Mesenchymal stem cell (in vitro differentiated cells and primary cell): ENCODE measurements at regions not wholly inside any gene's neighbourhood (a gene's known extent, or its start where the extent isn't known, plus 50 kb on each side); places are given as distances from the start of the nearest gene placed in this dataset.
"Not testable (repeated sequence)": the region's sequence is repeated elsewhere in the genome, so short reads cannot be mapped to it uniquely, and the experiment has no call there.

ENCODE experiments used
- DNase-seq: peaks from one replicate; pipeline ENCODE4 v3.0.0-alpha.2; 2013
- H2AFZ ChIP-seq: one replicate; pipeline ENCODE4 v1.6.1; 2013; ENCODE audit warnings: low read depth, mild to moderate bottlenecking, control low read depth, inconsistent platforms, low read length, moderate library complexity
- H2AK5ac ChIP-seq: 2 replicates; pipeline ENCODE4 v1.6.1; 2013; ENCODE audit warnings: low read length, moderate library complexity, mild to moderate bottlenecking, inconsistent platforms; ENCODE audit not compliant: severe bottlenecking
- H2BK120ac ChIP-seq: one replicate; pipeline ENCODE4 v1.6.1; 2013; ENCODE audit warnings: low read depth, mild to moderate bottlenecking, inconsistent platforms, low read length, moderate library complexity
- H2BK12ac ChIP-seq, 2 experiments: one replicate each; pipeline ENCODE4 v1.6.1; 2013; ENCODE audit warnings: inconsistent platforms in 2 of 2, low read length in 2 of 2, mild to moderate bottlenecking in 2 of 2, moderate library complexity in 2 of 2, control low read depth in 1 of 2
- H2BK15ac ChIP-seq: one replicate; pipeline ENCODE4 v1.6.1; 2013; ENCODE audit warnings: mild to moderate bottlenecking, low read depth, inconsistent platforms; ENCODE audit not compliant: poor library complexity, severe bottlenecking
- H2BK5ac ChIP-seq: 2 replicates; pipeline ENCODE4 v1.6.1; 2013; ENCODE audit warnings: low read depth, mild to moderate bottlenecking, low read length, control low read depth, inconsistent platforms; ENCODE audit not compliant: poor library complexity, severe bottlenecking
- H3K14ac ChIP-seq, 2 experiments: one replicate each; pipeline ENCODE4 v1.6.1; 2013; ENCODE audit warnings: inconsistent platforms in 2 of 2, low read length in 2 of 2, control low read depth in 1 of 2, mild to moderate bottlenecking in 1 of 2, moderate library complexity in 1 of 2
- H3K18ac ChIP-seq, 2 experiments: one replicate each; pipeline ENCODE4 v1.6.1; 2013; ENCODE audit warnings: inconsistent platforms in 2 of 2, low read length in 2 of 2, control low read depth in 1 of 2, low read depth in 1 of 2, mild to moderate bottlenecking in 1 of 2
- H3K23ac ChIP-seq, 2 experiments: one replicate each; pipeline ENCODE4 v1.6.1; 2013; ENCODE audit warnings: inconsistent platforms in 2 of 2, low read length in 2 of 2, mild to moderate bottlenecking in 2 of 2, moderate library complexity in 2 of 2, control low read depth in 1 of 2
- H3K27ac ChIP-seq: 2 replicates; pipeline ENCODE4 v1.5.1; 2013; ENCODE audit warnings: mild to moderate bottlenecking, moderate library complexity, low read length, control low read depth, inconsistent platforms; ENCODE audit not compliant: poor library complexity, severe bottlenecking
- H3K27me3 ChIP-seq, 2 experiments: 2 replicates each; pipeline versions ENCODE4 v1.6.1 to v1.7.0; 2013; ENCODE audit warnings: low read length in 2 of 2, mild to moderate bottlenecking in 2 of 2, moderate library complexity in 2 of 2, control low read depth in 1 of 2, inconsistent platforms in 1 of 2; ENCODE audit not compliant: control insufficient read depth in 1 of 2, insufficient read depth in 1 of 2
- H3K36me3 ChIP-seq, 2 experiments: 2 replicates each; pipeline versions ENCODE4 v1.6.1 to v1.7.0; 2013; ENCODE audit warnings: low read length in 2 of 2, control low read depth in 1 of 2, inconsistent platforms in 1 of 2, low read depth in 1 of 2, mild to moderate bottlenecking in 1 of 2; ENCODE audit not compliant: insufficient read depth in 2 of 2, control insufficient read depth in 1 of 2
- H3K4ac ChIP-seq, 2 experiments: one replicate each; pipeline ENCODE4 v1.6.1; 2013; ENCODE audit warnings: inconsistent platforms in 2 of 2, low read length in 2 of 2, mild to moderate bottlenecking in 2 of 2, moderate library complexity in 2 of 2, control low read depth in 1 of 2, low read depth in 1 of 2
- H3K4me1 ChIP-seq: 2 replicates; pipeline ENCODE4 v1.6.1; 2013; ENCODE audit warnings: low read depth, low read length, control low read depth; ENCODE audit not compliant: control insufficient read depth, insufficient read depth
- H3K4me2 ChIP-seq: 2 replicates; pipeline ENCODE4 v1.6.1; 2013; ENCODE audit warnings: low read length, mild to moderate bottlenecking, inconsistent platforms; ENCODE audit not compliant: poor library complexity, severe bottlenecking
- H3K4me3 ChIP-seq, 2 experiments: 2 replicates each; pipeline versions ENCODE4 v1.5.1 to v1.7.0; 2013; ENCODE audit warnings: low read length in 2 of 2, mild to moderate bottlenecking in 2 of 2, control low read depth in 1 of 2, low read depth in 1 of 2; ENCODE audit not compliant: insufficient read depth in 1 of 2
- H3K79me1 ChIP-seq: replicated peaks from 2 replicates; pipeline ENCODE4 v1.6.1; 2013; ENCODE audit warnings: mild to moderate bottlenecking, control low read depth, low read length, inconsistent platforms; ENCODE audit not compliant: poor library complexity, severe bottlenecking
- H3K9ac ChIP-seq: 2 replicates; pipeline ENCODE4 v1.7.0; 2013; ENCODE audit warnings: mild to moderate bottlenecking, low read length, moderate library complexity
- H3K9me3 ChIP-seq: 2 replicates; pipeline ENCODE4 v1.7.0; 2013; ENCODE audit warnings: mild to moderate bottlenecking, low read length; ENCODE audit not compliant: control insufficient read depth
- H4K8ac ChIP-seq: one replicate; pipeline ENCODE4 v1.6.1; 2013; ENCODE audit warnings: inconsistent platforms, mild to moderate bottlenecking, low read length, moderate library complexity
- H4K91ac ChIP-seq: one replicate; pipeline ENCODE4 v1.6.1; 2013; ENCODE audit warnings: mild to moderate bottlenecking, low read length, inconsistent platforms
- WGBS: methylation state at CpG from one replicate; pipeline ENCODE4 v1.1.7; 2013; ENCODE audit warnings: mixed read lengths; 5-methylcytosine and 5-hydroxymethylcytosine counted together

DNA sequence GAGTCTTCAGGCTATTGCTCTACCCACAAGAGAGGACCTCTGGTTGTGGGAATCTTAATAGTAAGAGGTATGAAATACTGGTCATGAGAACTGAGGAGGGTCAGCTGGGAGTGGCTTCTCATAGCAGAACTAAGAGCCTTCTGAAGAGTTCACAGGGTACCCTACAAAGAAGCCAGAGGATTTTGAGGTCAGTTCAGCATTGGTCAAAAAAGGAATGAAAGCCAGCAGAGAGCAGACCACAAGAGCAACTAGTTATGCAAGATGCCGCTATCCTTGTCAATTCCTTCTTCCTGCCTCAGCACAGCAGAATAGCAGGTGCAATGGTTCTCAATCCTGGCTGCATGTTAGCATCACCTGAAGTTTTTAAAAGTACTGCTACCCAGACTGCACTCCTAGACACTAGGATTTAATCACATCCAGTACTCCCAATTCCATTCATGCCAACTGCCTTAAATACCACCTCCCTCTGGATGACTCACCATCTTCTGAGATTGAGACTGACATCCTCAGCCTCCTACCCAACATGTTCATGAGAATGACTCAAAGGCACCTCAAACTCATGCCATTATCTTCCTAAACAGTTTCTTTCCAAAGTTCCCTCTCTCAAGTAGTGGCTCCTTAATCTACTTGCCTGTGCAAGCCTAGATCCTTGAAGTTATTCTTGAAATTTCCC is 81.0 kb upstream of the RBMS1 start:
- H2AK5ac ChIP-seq, result peak overlapping the region; percentile 9
- no peak overlapping the region for H3K4me3 ChIP-seq
- H3K14ac ChIP-seq, result no peak overlapping the region
- no peak overlapping the region for H2BK15ac ChIP-seq
- H3K9me3 ChIP-seq, result peaks cover 16% of the 10 kb centered on the region
- H4K91ac ChIP-seq, result no peak overlapping the region
- no peak overlapping the region for H3K27ac ChIP-seq
- DNase-seq, result peak; percentile 61
- no peak overlapping the region for H3K23ac ChIP-seq
- no peaks in the 10 kb centered on the region for H3K27me3 ChIP-seq
- H2BK5ac ChIP-seq, result no peak overlapping the region
- H2BK120ac ChIP-seq, result no peak overlapping the region
- H4K8ac ChIP-seq, result no peak overlapping the region
- H3K79me1 ChIP-seq, result no peaks in the 10 kb centered on the region
- H3K4ac ChIP-seq, result no peak overlapping the region
- no peak overlapping the region for H3K18ac ChIP-seq
- no peak overlapping the region for H2AFZ ChIP-seq
- no peak overlapping the region for H3K4me2 ChIP-seq
- H3K36me3 ChIP-seq, result no peaks in the 10 kb centered on the region
- no peak overlapping the region for H3K9ac ChIP-seq
- WGBS, result 84% methylated on average over 1 of the region's 1 CpG
- no peaks in the 10 kb centered on the region for H3K4me1 ChIP-seq
- H2BK12ac ChIP-seq, result peak overlapping the region in 1 of 2 experiments; percentile 6

DNA sequence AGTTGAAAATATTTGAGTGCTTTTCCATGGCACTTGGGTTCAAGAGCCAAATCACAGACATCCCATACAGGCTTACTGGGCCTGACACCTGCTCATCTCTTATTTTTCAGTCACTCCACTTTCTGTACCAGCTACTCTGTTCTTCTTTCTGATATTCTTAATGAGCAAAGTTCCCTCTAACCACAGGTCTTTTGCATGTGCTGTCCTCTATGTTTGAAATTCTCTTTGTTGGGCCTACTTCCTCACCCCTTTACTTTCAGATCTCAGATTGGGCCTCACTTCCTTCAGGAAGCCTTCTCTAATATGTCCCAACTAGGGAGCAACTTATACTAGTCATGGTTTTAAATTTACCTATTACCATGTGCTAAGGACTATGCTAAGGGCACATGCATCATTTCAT is 81.8 kb upstream of the RBMS1 start:
- H2AK5ac ChIP-seq, result no peak overlapping the region
- peaks cover 16% of the 10 kb centered on the region for H3K9me3 ChIP-seq
- H3K27me3 ChIP-seq, result no peaks in the 10 kb centered on the region

DNA sequence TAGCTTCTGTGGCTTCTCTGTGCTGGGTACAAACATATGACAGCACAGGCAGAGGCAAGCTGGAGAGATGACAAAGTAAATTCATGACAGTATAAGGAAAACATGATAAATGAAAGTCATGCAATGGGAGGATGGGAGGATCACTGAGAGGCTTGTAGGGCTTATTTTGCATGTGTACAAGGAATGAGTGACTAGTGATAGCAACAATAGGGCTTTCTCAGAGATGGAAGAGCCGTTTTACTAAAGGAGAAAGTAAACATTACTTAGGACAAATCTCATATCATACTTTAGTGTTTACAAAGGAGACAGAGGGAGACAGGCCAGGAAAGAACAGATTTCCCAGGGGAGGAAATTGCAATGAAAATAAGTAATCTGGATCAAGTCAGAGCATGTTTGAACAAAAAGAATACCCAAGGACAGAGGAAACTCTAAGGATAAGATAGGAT is 82.5 kb upstream of the RBMS1 start:
- peaks cover 16% of the 10 kb centered on the region for H3K9me3 ChIP-seq
- H2AFZ ChIP-seq, result no peak overlapping the region
- no peak overlapping the region for H2BK12ac ChIP-seq
- H2BK5ac ChIP-seq, result no peak overlapping the region
- H3K18ac ChIP-seq, result peak overlapping the region in 1 of 2 experiments; percentile 56
- peak overlapping the region; percentile 32 to 49 for H3K4ac ChIP-seq
- no peak overlapping the region for H3K27ac ChIP-seq
- no peak overlapping the region for H3K14ac ChIP-seq
- H3K23ac ChIP-seq, result no peak overlapping the region
- no peak overlapping the region for H2BK15ac ChIP-seq
- H3K4me3 ChIP-seq, result peak overlapping the region in 1 of 2 experiments; percentile 9
- no peak overlapping the region for H4K91ac ChIP-seq
- peak overlapping the region; percentile 70 for H3K9ac ChIP-seq
- DNase-seq, result peak; percentile 39
- H2BK120ac ChIP-seq, result no peak overlapping the region
- H3K36me3 ChIP-seq, result no peaks in the 10 kb centered on the region
- H3K4me2 ChIP-seq, result no peak overlapping the region
- H2AK5ac ChIP-seq, result no peak overlapping the region
- H3K79me1 ChIP-seq, result no peaks in the 10 kb centered on the region
- no peaks in the 10 kb centered on the region for H3K27me3 ChIP-seq
- H3K4me1 ChIP-seq, result peaks cover 2% of the 10 kb centered on the region
- WGBS, result no CpG with 5 or more reads among the region's 1 CpG
- peak overlapping the region; percentile 8 for H4K8ac ChIP-seq

More for the DNA sequence above, 81.8 kb upstream of the RBMS1 start:
- H3K27ac ChIP-seq, result no peak overlapping the region
- no peak overlapping the region for H3K14ac ChIP-seq
- no peak overlapping the region for H3K23ac ChIP-seq
- H3K4ac ChIP-seq, result no peak overlapping the region
- H3K4me1 ChIP-seq, result no peaks in the 10 kb centered on the region
- no peak overlapping the region for H4K8ac ChIP-seq
- DNase-seq, result no peak
- H3K36me3 ChIP-seq, result no peaks in the 10 kb centered on the region
- no peaks in the 10 kb centered on the region for H3K79me1 ChIP-seq
- no peak overlapping the region for H2AFZ ChIP-seq
- no peak overlapping the region for H3K4me3 ChIP-seq
- no peak overlapping the region for H3K4me2 ChIP-seq
- no peak overlapping the region for H2BK12ac ChIP-seq
- H2BK120ac ChIP-seq, result no peak overlapping the region
- no peak overlapping the region for H3K18ac ChIP-seq
- H2BK5ac ChIP-seq, result no peak overlapping the region
- no peak overlapping the region for H2BK15ac ChIP-seq
- H3K9ac ChIP-seq, result peak overlapping the region; percentile 70
- H4K91ac ChIP-seq, result no peak overlapping the region

DNA sequence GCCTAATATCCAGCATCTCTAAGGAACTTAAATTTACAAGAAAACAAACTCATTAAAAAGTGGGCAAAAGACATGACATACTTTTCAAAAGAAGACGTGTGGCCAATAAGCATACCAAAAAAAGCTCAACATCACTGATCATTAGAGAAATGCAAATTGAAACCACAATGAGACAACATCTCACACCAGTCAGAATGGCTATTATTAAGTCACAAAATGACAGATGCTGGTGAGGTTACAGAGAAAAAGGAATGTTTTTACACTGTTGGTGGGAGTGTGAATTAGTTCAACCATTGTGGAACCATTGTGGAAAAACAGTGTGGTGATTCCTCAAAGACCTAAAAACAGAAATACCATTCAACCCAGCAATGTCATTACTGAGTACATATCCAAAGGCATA is 83.5 kb upstream of the RBMS1 start:
- H3K27ac ChIP-seq, H3K4me1 ChIP-seq, H3K27me3 ChIP-seq, H3K23ac ChIP-seq, DNase-seq, H3K9me3 ChIP-seq, H3K79me1 ChIP-seq, H2BK5ac ChIP-seq, H3K18ac ChIP-seq, H2BK15ac ChIP-seq, H3K36me3 ChIP-seq, H3K4me2 ChIP-seq, H4K91ac ChIP-seq, H4K8ac ChIP-seq, H3K4me3 ChIP-seq, H3K14ac ChIP-seq, H2AFZ ChIP-seq, H2BK12ac ChIP-seq, H3K4ac ChIP-seq, H2BK120ac ChIP-seq, H2AK5ac ChIP-seq: not testable (repeated sequence)
- WGBS, result 89% methylated on average over 1 of the region's 1 CpG
- peak overlapping the region; percentile 70 for H3K9ac ChIP-seq
